ENCODE measurements at regions not wholly inside any gene's neighbourhood (a gene's known extent, or its start where the extent isn't known, plus 50 kb on each side); places are given as distances from the start of the nearest gene placed in this dataset.

DNA sequence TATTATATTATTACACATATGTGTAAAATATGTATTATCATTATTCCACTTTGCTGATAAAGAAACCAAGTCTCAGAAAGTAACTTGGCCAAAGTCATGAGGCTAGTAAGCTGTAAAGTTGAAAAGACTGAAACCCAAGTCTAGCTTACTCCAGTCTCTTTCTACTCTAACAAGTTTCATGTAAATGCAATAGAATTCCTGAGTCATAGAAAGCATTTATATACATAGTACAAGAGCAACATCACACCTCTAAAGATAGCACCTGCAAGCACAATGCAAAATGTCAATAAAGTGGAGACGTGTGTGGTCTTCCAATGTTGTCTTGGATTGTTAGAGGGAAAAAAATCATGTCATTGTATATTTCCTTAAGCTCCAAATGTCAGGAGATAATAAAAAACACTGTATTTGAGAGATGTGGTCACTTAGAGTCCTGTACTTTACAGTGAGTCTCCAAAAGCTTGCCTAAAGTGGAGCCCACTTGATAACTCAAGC, 430.3 kb upstream of the NRP1 start:
- Mint-ChIP-seq H3K4me1 (ENCODE audit: low read depth, unreplicated experiment) (no peaks in the 10 kb centered on the region), H3K4me3 (ENCODE audit: unreplicated experiment) (no peak overlapping the region), H3K9me3 (ENCODE audit: unreplicated experiment) (peaks cover 18% of the 10 kb centered on the region), H3K27me3 (ENCODE audit: insufficient read depth, unreplicated experiment) (no peaks in the 10 kb centered on the region), H3K36me3 (ENCODE audit: insufficient read depth, unreplicated experiment) (no peaks in the 10 kb centered on the region), H3K27ac (ENCODE audit: unreplicated experiment) (no peak overlapping the region)
- H3K27me3 ChIP-seq (replicated peaks; ENCODE audit: control insufficient read depth, insufficient read depth, low read length): no peaks in the 10 kb centered on the region
- POLR2A ChIA-PET: interaction anchor here (0.7 kb wide), 1 partner anchor 809 kb away, joined by 19 read pairs; no protein-coding TSS in a partner anchor
- no peaks in the 10 kb centered on the region for H3K36me3 ChIP-seq (ENCODE audit: control insufficient read depth, insufficient read depth, low read length)
- DNase-seq: no peak
- intact Hi-C loops (cut with micrococcal nuclease; ENCODE audit: unreplicated experiment): no loop called here
- no peaks in the 10 kb centered on the region for H3K9me3 ChIP-seq
- H3K4me3 ChIP-seq (ENCODE audit: low read depth, low read length): no peak overlapping the region
- H3K4me1 ChIP-seq: no peaks in the 10 kb centered on the region
- no TSS peak for BruUV-seq (replicated peaks)
- no peak for TF ChIP-seq CTCF (IDR thresholded peaks at IDR 0.05; ENCODE audit: insufficient read depth in 1 of 2, low read depth in 1 of 2, low read length in 1 of 2, severe bottlenecking in 1 of 2, unreplicated experiment in 1 of 2)
- CTCF ChIA-PET: no interaction called here

DNA sequence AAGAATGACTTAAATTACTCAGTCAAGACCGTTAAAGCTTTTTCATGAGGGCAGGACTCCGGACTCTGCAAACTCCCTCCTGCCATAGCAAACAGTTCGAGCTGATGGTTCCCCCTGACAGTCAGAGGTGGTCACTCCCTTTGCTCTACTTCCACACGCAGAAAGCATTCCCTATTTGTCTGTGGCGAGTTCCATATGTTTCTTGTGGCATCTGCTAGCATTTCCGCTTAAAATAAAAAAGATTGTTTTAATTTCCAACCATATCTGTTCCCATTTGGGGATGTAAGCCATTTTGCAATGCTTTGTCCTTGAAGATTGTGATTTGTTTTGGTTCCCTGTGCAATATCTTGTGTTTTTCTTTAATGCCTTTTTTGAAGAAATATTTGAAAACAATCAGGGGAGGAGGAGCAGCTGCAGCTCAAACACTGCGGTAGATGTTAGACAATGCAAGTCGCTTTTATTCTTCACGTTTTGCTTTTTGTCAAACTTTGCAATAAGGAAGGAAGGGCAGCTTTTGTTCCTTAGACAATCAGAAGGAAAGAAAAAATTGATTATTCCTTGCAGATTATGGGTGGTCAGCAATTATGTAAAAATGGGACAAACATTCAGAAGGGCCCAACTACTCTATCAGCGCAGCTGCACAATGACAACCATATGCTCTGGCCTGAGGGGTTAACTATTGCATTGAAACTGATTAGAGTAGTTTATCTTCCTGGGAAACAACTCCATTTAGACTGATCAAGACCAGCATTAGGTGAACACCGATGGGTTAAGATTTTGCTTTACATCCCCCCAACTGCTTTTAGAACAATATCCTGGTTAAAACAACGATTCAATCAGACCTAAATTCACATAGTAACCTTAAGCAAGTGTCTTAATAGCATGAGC, 425.8 kb upstream of the NRP1 start:
- ChIA-PET POLR2A (no interaction called here), CTCF (no interaction called here)
- no peaks in the 10 kb centered on the region for H3K27me3 Mint-ChIP-seq (ENCODE audit: insufficient read depth, unreplicated experiment)

GRCh38 chr10:33759191-33759590, 424.7 kb upstream of the NRP1 start:
- ChIA-PET CTCF (no interaction called here), POLR2A (no interaction called here)
- TF ChIP-seq CTCF (IDR thresholded peaks at IDR 0.05; ENCODE audit: insufficient read depth in 1 of 2, low read depth in 1 of 2, low read length in 1 of 2, severe bottlenecking in 1 of 2, unreplicated experiment in 1 of 2): no peak
- Mint-ChIP-seq H3K27ac (ENCODE audit: unreplicated experiment) (no peak overlapping the region), H3K27me3 (ENCODE audit: insufficient read depth, unreplicated experiment) (no peaks in the 10 kb centered on the region), H3K36me3 (ENCODE audit: insufficient read depth, unreplicated experiment) (no peaks in the 10 kb centered on the region), H3K4me3 (ENCODE audit: unreplicated experiment) (no peak overlapping the region), H3K9me3 (ENCODE audit: unreplicated experiment) (peaks cover 9% of the 10 kb centered on the region), H3K4me1 (ENCODE audit: low read depth, unreplicated experiment) (no peaks in the 10 kb centered on the region)
- Histone ChIP-seq H3K9me3 (no peaks in the 10 kb centered on the region), H3K36me3 (ENCODE audit: control insufficient read depth, insufficient read depth, low read length) (no peaks in the 10 kb centered on the region), H3K27me3 (replicated peaks; ENCODE audit: control insufficient read depth, insufficient read depth, low read length) (no peaks in the 10 kb centered on the region), H3K4me3 (ENCODE audit: low read depth, low read length) (no peak overlapping the region), H3K4me1 (no peaks in the 10 kb centered on the region)
- no TSS peak for BruUV-seq (replicated peaks)
- intact Hi-C loops (cut with micrococcal nuclease; ENCODE audit: unreplicated experiment): no loop called here
- no peak for DNase-seq

More for the DNA sequence above, 425.8 kb upstream of the NRP1 start:
- Histone ChIP-seq H3K4me1 (no peaks in the 10 kb centered on the region), H3K4me3 (ENCODE audit: low read depth, low read length) (no peak overlapping the region), H3K27me3 (replicated peaks; ENCODE audit: control insufficient read depth, insufficient read depth, low read length) (no peaks in the 10 kb centered on the region), H3K9me3 (no peaks in the 10 kb centered on the region), H3K36me3 (ENCODE audit: control insufficient read depth, insufficient read depth, low read length) (no peaks in the 10 kb centered on the region)
- no peak for TF ChIP-seq CTCF (IDR thresholded peaks at IDR 0.05; ENCODE audit: insufficient read depth in 1 of 2, low read depth in 1 of 2, low read length in 1 of 2, severe bottlenecking in 1 of 2, unreplicated experiment in 1 of 2)
- intact Hi-C loops (cut with micrococcal nuclease; ENCODE audit: unreplicated experiment): no loop called here
- Mint-ChIP-seq H3K36me3 (ENCODE audit: insufficient read depth, unreplicated experiment) (no peaks in the 10 kb centered on the region), H3K4me1 (ENCODE audit: low read depth, unreplicated experiment) (no peaks in the 10 kb centered on the region), H3K27ac (ENCODE audit: unreplicated experiment) (no peak overlapping the region), H3K9me3 (ENCODE audit: unreplicated experiment) (peaks cover 9% of the 10 kb centered on the region), H3K4me3 (ENCODE audit: unreplicated experiment) (no peak overlapping the region)
- DNase-seq: no peak
- no TSS peak for BruUV-seq (replicated peaks)

All from Caco-2 (cell line).